K562 (cell line): ENCODE measurements at regions not wholly inside any gene's neighbourhood (a gene's known extent, or its start where the extent isn't known, plus 50 kb on each side); places are given as distances from the start of the nearest gene placed in this dataset.

Experiments used
- ATF2 ChIP-seq: sonication (generic); formaldehyde crosslinking; IDR thresholded peaks from 2 replicates; pipeline ENCODE4 v1.8.1; 2022; ENCODE audit warnings: missing genetic modification reagents
- ATF3 ChIP-seq, 2 experiments: fragments of 450-650 bp in 1 of 2; sonication (generic) in 1 of 2; formaldehyde crosslinking in 1 of 2; IDR thresholded peaks in 1 of 2; conservative IDR thresholded peaks in 1 of 2; 2 replicates each; pipeline versions ENCODE4 v1.6.1 to v1.8.1; 2016 to 2023; ENCODE audit warnings: mild to moderate bottlenecking in 2 of 2, moderate library complexity in 2 of 2, inconsistent platforms in 1 of 2, missing genetic modification reagents in 1 of 2
- CC2D1A ChIP-seq: fragments of 450-650 bp; IDR thresholded peaks from 2 replicates; pipeline ENCODE4 v1.6.1; 2017; ENCODE audit warnings: mild to moderate bottlenecking
- CREM ChIP-seq: IDR thresholded peaks from 2 replicates; pipeline ENCODE4 v1.6.1; 2014; ENCODE audit warnings: antibody characterized with exemption, low read depth
- CTCF ChIP-seq, 3 experiments: IDR thresholded peaks in 2 of 3; conservative IDR thresholded peaks in 1 of 3; 2 replicates each; pipeline ENCODE4 v1.5.1; 2011 to 2012; ENCODE audit warnings: low read length in 3 of 3, mild to moderate bottlenecking in 3 of 3, control low read depth in 2 of 3, improper control_type of control experiment in 1 of 3, inconsistent platforms in 1 of 3, low read depth in 1 of 3, mixed read lengths in 1 of 3, moderate library complexity in 1 of 3; ENCODE audit not compliant: insufficient read depth in 2 of 3
- HMGXB4 ChIP-seq: sonication (generic); formaldehyde crosslinking; IDR thresholded peaks from 2 replicates; pipeline ENCODE4 v1.8.1; 2023; ENCODE audit warnings: mild to moderate bottlenecking, missing genetic modification reagents
- KLF1 ChIP-seq: fragments of 450-650 bp; IDR thresholded peaks from 2 replicates; pipeline ENCODE4 v1.6.1; 2016; ENCODE audit warnings: missing genetic modification characterization, missing compliant biosample characterization
- ZNF280B ChIP-seq: fragments of 250-450 bp; sonication (Bioruptor Pico); IDR thresholded peaks from 2 replicates; pipeline ENCODE4 v1.5.1; 2021; ENCODE audit warnings: mild to moderate bottlenecking

GRCh38 chr10:111148025-111148424 is 71.2 kb downstream of the ADRA2A start:
- no peak for TF ChIP-seq ATF2 (CRISPR knock-in tag)
- no peak for TF ChIP-seq CREM
- no peak for TF ChIP-seq KLF1 (tag)
- TF ChIP-seq ZNF280B (CRISPR knock-in tag): no peak
- TF ChIP-seq CC2D1A: no peak
- TF ChIP-seq CTCF (IDR thresholded peaks at IDR 0.05 in 2 of 3, conservative IDR thresholded peaks at IDR 0.05 in 1 of 3; ENCODE audit: insufficient read depth in 2 of 3, low read depth in 1 of 3, low read length in 3 of 3): no peak
- no peak for TF ChIP-seq HMGXB4 (CRISPR knock-in tag)
- no peak for TF ChIP-seq ATF3 (IDR thresholded peaks at IDR 0.05)
- no peak for TF ChIP-seq ATF3 (CRISPR knock-in tag; conservative IDR thresholded peaks at IDR 0.05)
